Neural progenitor cell (in vitro differentiated cells): ENCODE measurements at regions not wholly inside any gene's neighbourhood (a gene's known extent, or its start where the extent isn't known, plus 50 kb on each side); places are given as distances from the start of the nearest gene placed in this dataset.

Source experiments
- DNase-seq: peaks from one replicate; pipeline ENCODE4 v3.0.0-alpha.2; 2016; ENCODE audit warnings: low spot score
- H2AFZ ChIP-seq: fragments of 200-600 bp; sonication (generic); replicated peaks from 2 replicates; pipeline ENCODE4 v1.6.1; 2016; ENCODE audit warnings: antibody characterized with exemption
- H3F3A ChIP-seq: fragments of 200-600 bp; sonication (generic); 2 replicates; pipeline ENCODE4 v1.6.1; 2016; ENCODE audit warnings: antibody characterized with exemption, low read depth
- H3K27ac ChIP-seq: fragments of 200-600 bp; sonication (generic); 2 replicates; pipeline ENCODE4 v1.5.1; 2016; ENCODE audit warnings: mild to moderate bottlenecking
- H3K27me3 ChIP-seq: fragments of 200-600 bp; sonication (generic); 2 replicates; pipeline ENCODE4 v1.6.1; 2016; ENCODE audit warnings: mild to moderate bottlenecking, moderate library complexity
- H3K36me3 ChIP-seq: fragments of 200-600 bp; sonication (generic); 2 replicates; pipeline ENCODE4 v1.5.1; 2016
- H3K4me1 ChIP-seq: fragments of 200-600 bp; sonication (generic); 2 replicates; pipeline ENCODE4 v1.6.1; 2016; ENCODE audit warnings: mixed run types
- H3K4me2 ChIP-seq: fragments of 200-600 bp; sonication (generic); 2 replicates; pipeline ENCODE4 v1.6.1; 2016
- H3K4me3 ChIP-seq: fragments of 200-600 bp; sonication (generic); 2 replicates; pipeline ENCODE4 v1.5.1; 2016
- H3K79me2 ChIP-seq: fragments of 200-600 bp; sonication (generic); 2 replicates; pipeline ENCODE4 v1.6.1; 2016; ENCODE audit warnings: low read depth
- H3K9ac ChIP-seq: fragments of 200-600 bp; sonication (generic); 2 replicates; pipeline ENCODE4 v1.6.1; 2016
- H3K9me3 ChIP-seq: fragments of 200-600 bp; sonication (generic); 2 replicates; pipeline ENCODE4 v1.5.1; 2016; ENCODE audit warnings: low read depth
- H4K20me1 ChIP-seq: fragments of 200-600 bp; sonication (generic); 2 replicates; pipeline ENCODE4 v1.6.1; 2016; ENCODE audit warnings: low read depth
- H3K27ac Mint-ChIP-seq: 3 replicates; pipeline ENCODE4 v1.8.0; 2021; ENCODE audit warnings: mixed read lengths
- H3K27me3 Mint-ChIP-seq: 2 replicates; pipeline ENCODE4 v1.8.0; 2022; ENCODE audit warnings: low read depth, mild to moderate bottlenecking, inconsistent platforms, moderate library complexity, mixed read lengths; ENCODE audit not compliant: insufficient read depth
- H3K36me3 Mint-ChIP-seq: 3 replicates; pipeline ENCODE4 v1.8.0; 2021; ENCODE audit warnings: mixed read lengths
- H3K4me1 Mint-ChIP-seq: 3 replicates; pipeline ENCODE4 v1.8.0; 2021; ENCODE audit warnings: mixed read lengths
- H3K4me3 Mint-ChIP-seq: 3 replicates; pipeline ENCODE4 v1.8.0; 2021; ENCODE audit warnings: mild to moderate bottlenecking, moderate library complexity, mixed read lengths
- H3K9me3 Mint-ChIP-seq: 3 replicates; pipeline ENCODE4 v1.8.0; 2020; ENCODE audit warnings: mixed read lengths
- CTCF ChIP-seq: fragments of 200-600 bp; sonication (generic); IDR thresholded peaks from 2 replicates; pipeline ENCODE4 v1.5.1; 2017; ENCODE audit warnings: antibody characterized with exemption, mild to moderate bottlenecking
- EZH2 ChIP-seq: fragments of 200-600 bp; sonication (generic); IDR thresholded peaks from 2 replicates; pipeline ENCODE4 v1.6.1; 2017; ENCODE audit warnings: antibody characterized with exemption, mild to moderate bottlenecking, moderate library complexity
- EZH2phosphoT487 ChIP-seq: fragments of 200-600 bp; sonication (generic); IDR thresholded peaks from 2 replicates; pipeline ENCODE4 v1.6.1; 2017; ENCODE audit warnings: antibody characterized with exemption

DNA sequence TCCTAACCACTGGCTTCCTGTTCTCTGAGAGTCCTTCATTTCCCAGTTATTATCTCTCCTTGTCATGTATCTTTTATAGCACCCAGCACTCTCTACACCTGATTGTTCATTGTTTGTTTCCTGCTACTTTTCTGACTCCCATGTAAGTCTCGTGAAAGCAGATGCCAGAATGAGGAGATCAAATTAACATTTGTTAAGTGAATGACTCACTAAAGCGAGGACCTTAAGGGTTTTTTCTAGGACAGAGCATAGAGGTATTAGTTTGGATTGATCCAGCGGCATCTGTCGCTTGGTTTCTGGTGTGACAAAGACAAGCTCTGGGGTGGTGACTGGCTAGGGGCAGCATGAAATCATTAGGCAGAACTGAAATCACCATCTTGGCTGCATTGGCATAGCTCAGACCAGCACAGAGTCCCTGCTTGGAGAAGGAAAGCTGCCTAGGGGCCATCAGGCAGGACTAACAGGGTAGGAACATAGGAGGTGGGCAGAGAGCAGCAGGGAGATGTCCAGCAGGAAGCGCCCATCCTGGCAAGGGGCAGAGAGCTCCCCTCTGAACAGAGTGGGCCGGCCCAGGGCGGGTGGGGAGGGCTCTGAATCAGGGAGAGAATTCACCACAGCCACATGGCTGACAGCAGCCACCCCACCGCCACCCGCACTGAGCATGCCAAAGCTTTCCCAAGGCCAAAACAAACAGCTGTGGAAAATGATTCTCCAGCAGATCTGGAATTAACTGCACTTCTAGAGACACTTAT, 97.1 kb upstream of the CEP85L start:
- peak; percentile 26 for DNase-seq

DNA sequence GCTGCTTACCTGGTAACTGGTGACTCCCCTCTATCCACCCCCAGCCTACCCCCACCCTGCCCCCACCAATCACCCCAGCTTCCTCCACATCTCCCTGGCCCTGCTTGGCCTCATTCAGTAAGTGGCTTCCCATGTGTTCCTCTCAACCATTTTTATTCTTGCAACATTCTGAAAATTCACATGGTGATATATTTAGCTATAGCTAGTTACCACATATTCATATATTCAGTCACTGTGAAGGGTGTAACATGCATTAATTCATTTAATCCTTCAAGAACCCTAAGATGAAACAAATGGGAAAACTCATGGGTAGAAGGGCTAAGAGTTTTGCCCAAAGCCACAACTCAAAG, 95.4 kb upstream of the CEP85L start:
- H3K9me3 Mint-ChIP-seq = no peaks in the 10 kb centered on the region
- H3K4me1 Mint-ChIP-seq = peaks cover 11% of the 10 kb centered on the region

More for the DNA sequence above, 97.1 kb upstream of the CEP85L start:
- no peaks in the 10 kb centered on the region for H3K36me3 ChIP-seq
- H4K20me1 ChIP-seq = no peaks in the 10 kb centered on the region
- H3K4me3 ChIP-seq = no peak overlapping the region
- no peak overlapping the region for H3K4me2 ChIP-seq
- peaks cover 11% of the 10 kb centered on the region for H3K4me1 Mint-ChIP-seq
- peak overlapping the region; percentile 88 for H2AFZ ChIP-seq
- H3K27ac ChIP-seq = no peak overlapping the region
- H3K9ac ChIP-seq = no peak overlapping the region
- H3K4me3 Mint-ChIP-seq = no peak overlapping the region
- H3K9me3 Mint-ChIP-seq = no peaks in the 10 kb centered on the region
- no peaks in the 10 kb centered on the region for H3K9me3 ChIP-seq
- no peaks in the 10 kb centered on the region for H3K36me3 Mint-ChIP-seq
- no peaks in the 10 kb centered on the region for H3K27me3 ChIP-seq
- H3K27me3 Mint-ChIP-seq = peaks cover 7% of the 10 kb centered on the region
- TF ChIP-seq EZH2phosphoT487 (no peak), CTCF (no peak), EZH2 (no peak)
- H3K4me1 ChIP-seq = peaks cover 9% of the 10 kb centered on the region
- no peaks in the 10 kb centered on the region for H3K79me2 ChIP-seq
- H3K27ac Mint-ChIP-seq = no peak overlapping the region
- no peaks in the 10 kb centered on the region for H3F3A ChIP-seq

DNA sequence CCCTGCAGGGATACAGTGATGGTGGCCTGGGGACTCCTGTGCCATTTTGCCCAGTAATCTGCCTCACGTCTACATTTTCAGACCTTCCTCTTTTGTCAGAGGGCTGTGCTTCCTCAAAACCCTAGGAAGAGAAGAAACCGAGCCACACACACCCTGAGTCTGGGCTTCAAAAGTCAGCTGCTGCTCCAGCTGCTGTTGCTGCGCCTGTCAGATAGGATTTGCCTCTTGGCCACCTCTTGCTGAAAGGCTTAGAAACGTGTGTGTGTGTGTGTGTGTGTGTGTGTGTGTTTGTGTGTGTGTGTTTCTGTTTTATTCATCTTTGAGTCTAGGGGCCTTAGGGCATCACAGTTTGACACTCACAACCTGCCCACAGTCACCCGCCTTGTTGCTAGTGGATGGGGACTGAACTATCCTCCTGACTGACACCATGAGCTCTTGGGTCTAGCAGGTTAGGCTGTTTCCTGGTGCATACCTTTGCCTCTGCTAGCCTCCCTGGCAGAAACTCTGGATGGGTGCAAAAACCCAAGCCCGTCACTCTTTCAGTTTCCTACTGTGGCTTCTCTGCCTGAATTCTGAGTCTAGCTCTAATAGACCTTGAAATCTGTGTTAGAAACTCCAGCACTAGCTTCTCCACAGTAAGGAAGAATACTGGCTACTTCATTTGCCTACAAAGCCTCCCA, 94.9 kb upstream of the CEP85L start:
- Histone ChIP-seq H3K9ac (no peak overlapping the region), H3K27me3 (no peaks in the 10 kb centered on the region), H3K4me3 (no peak overlapping the region), H2AFZ (no peak overlapping the region), H3F3A (no peaks in the 10 kb centered on the region), H3K9me3 (no peaks in the 10 kb centered on the region), H3K36me3 (no peaks in the 10 kb centered on the region), H4K20me1 (no peaks in the 10 kb centered on the region), H3K79me2 (no peaks in the 10 kb centered on the region), H3K4me1 (peaks cover 9% of the 10 kb centered on the region), H3K4me2 (no peak overlapping the region), H3K27ac (no peak overlapping the region)
- Mint-ChIP-seq H3K4me3 (no peak overlapping the region), H3K9me3 (no peaks in the 10 kb centered on the region), H3K36me3 (no peaks in the 10 kb centered on the region), H3K27me3 (peaks cover 7% of the 10 kb centered on the region), H3K27ac (no peak overlapping the region), H3K4me1 (peaks cover 11% of the 10 kb centered on the region)
- no peak for DNase-seq
- TF ChIP-seq EZH2phosphoT487 (no peak), CTCF (no peak), EZH2 (no peak)

More for the DNA sequence above, 95.4 kb upstream of the CEP85L start:
- Mint-ChIP-seq H3K36me3 (no peaks in the 10 kb centered on the region), H3K4me3 (no peak overlapping the region), H3K27ac (no peak overlapping the region), H3K27me3 (peaks cover 7% of the 10 kb centered on the region)
- Histone ChIP-seq H3K27ac (no peak overlapping the region), H4K20me1 (no peaks in the 10 kb centered on the region), H3F3A (no peaks in the 10 kb centered on the region), H3K9ac (no peak overlapping the region), H3K79me2 (no peaks in the 10 kb centered on the region), H3K4me1 (peaks cover 9% of the 10 kb centered on the region), H2AFZ (no peak overlapping the region), H3K4me2 (no peak overlapping the region), H3K27me3 (no peaks in the 10 kb centered on the region), H3K36me3 (no peaks in the 10 kb centered on the region), H3K9me3 (no peaks in the 10 kb centered on the region), H3K4me3 (no peak overlapping the region)
- TF ChIP-seq EZH2 (no peak), CTCF (no peak), EZH2phosphoT487 (no peak)
- DNase-seq = no peak
